ENCODE measurements at regions not wholly inside any gene's neighbourhood (a gene's known extent, or its start where the extent isn't known, plus 50 kb on each side); places are given as distances from the start of the nearest gene placed in this dataset.
"Not testable (repeated sequence)": the region's sequence is repeated elsewhere in the genome, so short reads cannot be mapped to it uniquely, and the experiment has no call there.

- not testable (repeated sequence) for H3K27me3 ChIP-seq (ENCODE audit: control insufficient read depth, insufficient read depth, low read length); H3K4me3 ChIP-seq (ENCODE audit: low read depth, low read length); H3K36me3 ChIP-seq (ENCODE audit: control insufficient read depth, insufficient read depth, low read length); H3K27ac ChIP-seq (ENCODE audit: low read depth, low read length); H3K4me1 ChIP-seq (ENCODE audit: control insufficient read depth, insufficient read depth, low read length); DNase-seq (ENCODE audit: low read depth in 4 of 6, low spot score in 6 of 6); H3K9me3 ChIP-seq (ENCODE audit: control insufficient read depth, insufficient read depth, low read length)
- whole genome bisulfite sequencing (ENCODE audit: insufficient coverage), result 80% methylated on average over 1 of the region's 8 CpGs
These were observed 205.2 kb upstream of the PLGLB2 start for GRCh38 chr2:87542599-87543174.

DNA sequence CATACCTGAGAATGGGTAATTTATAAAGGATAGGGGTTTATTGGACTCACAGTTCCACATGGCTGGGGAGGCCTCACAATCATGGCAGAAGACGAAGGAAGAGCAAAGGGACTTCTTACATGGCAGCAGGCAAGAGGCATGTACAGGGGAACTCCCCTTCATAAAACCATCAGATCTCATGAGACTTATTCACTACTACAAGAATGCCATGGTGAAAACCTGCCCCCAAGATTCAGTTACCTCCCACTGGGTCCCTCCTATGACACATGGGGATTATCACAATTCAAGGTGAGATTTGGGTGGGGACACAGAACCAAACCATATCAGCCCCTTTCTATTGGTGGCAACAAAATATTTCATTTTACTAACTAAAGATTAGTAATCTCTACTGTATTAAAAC, 204.1 kb upstream of the PLGLB2 start:
- H3K9me3 ChIP-seq (ENCODE audit: control insufficient read depth, insufficient read depth, low read length); DNase-seq (ENCODE audit: low read depth in 4 of 6, low spot score in 6 of 6); H3K27me3 ChIP-seq (ENCODE audit: control insufficient read depth, insufficient read depth, low read length); H3K4me3 ChIP-seq (ENCODE audit: low read depth, low read length); H3K27ac ChIP-seq (ENCODE audit: low read depth, low read length); H3K4me1 ChIP-seq (ENCODE audit: control insufficient read depth, insufficient read depth, low read length); H3K36me3 ChIP-seq (ENCODE audit: control insufficient read depth, insufficient read depth, low read length): not testable (repeated sequence)
- WGBS (ENCODE audit: insufficient coverage), result no CpG with 5 or more reads among the region's 1 CpG

DNA sequence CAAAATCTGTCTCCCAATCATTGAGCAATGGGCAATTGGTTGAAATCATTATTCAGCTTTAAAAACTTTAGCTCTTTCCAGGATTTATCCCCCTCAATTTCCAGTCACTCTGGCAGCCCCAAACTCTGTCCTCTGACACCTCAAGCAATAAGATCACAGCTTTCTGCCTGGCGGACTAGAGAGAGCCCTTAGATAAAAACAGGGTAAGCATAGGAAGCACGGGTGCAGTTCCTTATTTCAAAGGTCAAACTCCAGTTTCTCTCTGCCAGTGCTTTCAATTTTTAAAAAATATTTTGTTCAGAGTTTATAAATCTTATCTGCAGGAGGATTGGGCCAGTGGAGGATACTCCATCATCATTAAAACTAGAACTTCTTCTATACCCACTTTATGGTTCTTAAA, 200.8 kb upstream of the PLGLB2 start:
- not testable (repeated sequence) for H3K27ac ChIP-seq (ENCODE audit: low read depth, low read length); H3K9me3 ChIP-seq (ENCODE audit: control insufficient read depth, insufficient read depth, low read length); H3K4me3 ChIP-seq (ENCODE audit: low read depth, low read length); H3K36me3 ChIP-seq (ENCODE audit: control insufficient read depth, insufficient read depth, low read length); H3K27me3 ChIP-seq (ENCODE audit: control insufficient read depth, insufficient read depth, low read length); H3K4me1 ChIP-seq (ENCODE audit: control insufficient read depth, insufficient read depth, low read length); DNase-seq (ENCODE audit: low read depth in 4 of 6, low spot score in 6 of 6)
- WGBS (ENCODE audit: insufficient coverage), result no CpG with 5 or more reads among the region's 2 CpGs

GRCh38 chr2:87547966-87548365, 199.9 kb upstream of the PLGLB2 start:
- H3K36me3 ChIP-seq (ENCODE audit: control insufficient read depth, insufficient read depth, low read length); H3K4me1 ChIP-seq (ENCODE audit: control insufficient read depth, insufficient read depth, low read length); H3K9me3 ChIP-seq (ENCODE audit: control insufficient read depth, insufficient read depth, low read length); H3K4me3 ChIP-seq (ENCODE audit: low read depth, low read length); DNase-seq (ENCODE audit: low read depth in 4 of 6, low spot score in 6 of 6); H3K27ac ChIP-seq (ENCODE audit: low read depth, low read length); H3K27me3 ChIP-seq (ENCODE audit: control insufficient read depth, insufficient read depth, low read length): not testable (repeated sequence)

- not testable (repeated sequence) for H3K9me3 ChIP-seq (ENCODE audit: control insufficient read depth, insufficient read depth, low read length); H3K36me3 ChIP-seq (ENCODE audit: control insufficient read depth, insufficient read depth, low read length); H3K27ac ChIP-seq (ENCODE audit: low read depth, low read length); H3K4me3 ChIP-seq (ENCODE audit: low read depth, low read length); H3K27me3 ChIP-seq (ENCODE audit: control insufficient read depth, insufficient read depth, low read length); H3K4me1 ChIP-seq (ENCODE audit: control insufficient read depth, insufficient read depth, low read length); DNase-seq (ENCODE audit: low read depth in 4 of 6, low spot score in 6 of 6)
- no CpG with 5 or more reads among the region's 7 CpGs for WGBS (ENCODE audit: insufficient coverage)
These were observed 199.0 kb upstream of the PLGLB2 start for GRCh38 chr2:87548681-87549536.

- not testable (repeated sequence) for H3K27ac ChIP-seq (ENCODE audit: low read depth, low read length); H3K9me3 ChIP-seq (ENCODE audit: control insufficient read depth, insufficient read depth, low read length); H3K36me3 ChIP-seq (ENCODE audit: control insufficient read depth, insufficient read depth, low read length); H3K4me3 ChIP-seq (ENCODE audit: low read depth, low read length); H3K4me1 ChIP-seq (ENCODE audit: control insufficient read depth, insufficient read depth, low read length); H3K27me3 ChIP-seq (ENCODE audit: control insufficient read depth, insufficient read depth, low read length); DNase-seq (ENCODE audit: low read depth in 4 of 6, low spot score in 6 of 6)
These were observed 198.2 kb upstream of the PLGLB2 start for GRCh38 chr2:87549561-87550202.

DNA sequence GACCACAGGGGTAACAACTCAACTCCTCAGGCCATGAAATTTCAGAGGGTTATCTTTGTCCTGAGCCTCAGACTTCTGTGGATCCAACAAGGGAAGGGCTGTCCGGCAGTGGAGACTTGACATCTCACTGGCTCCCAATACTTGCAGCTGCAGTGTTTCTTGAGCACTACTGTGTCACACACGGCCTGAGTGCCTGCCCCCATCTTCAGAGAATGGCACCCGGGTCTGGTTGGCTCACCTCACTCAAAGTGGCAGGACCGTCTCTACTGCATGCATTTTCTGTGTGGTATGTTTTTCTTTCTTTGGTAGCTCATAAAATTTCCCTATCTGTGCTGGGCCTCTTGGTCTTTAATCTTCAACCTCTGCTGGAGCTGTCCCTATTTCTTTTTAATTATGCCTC, 193.2 kb upstream of the PLGLB2 start:
- not testable (repeated sequence) for H3K4me1 ChIP-seq (ENCODE audit: control insufficient read depth, insufficient read depth, low read length); H3K4me3 ChIP-seq (ENCODE audit: low read depth, low read length); DNase-seq (ENCODE audit: low read depth in 4 of 6, low spot score in 6 of 6); H3K36me3 ChIP-seq (ENCODE audit: control insufficient read depth, insufficient read depth, low read length); H3K27me3 ChIP-seq (ENCODE audit: control insufficient read depth, insufficient read depth, low read length); H3K27ac ChIP-seq (ENCODE audit: low read depth, low read length); H3K9me3 ChIP-seq (ENCODE audit: control insufficient read depth, insufficient read depth, low read length)
- WGBS (ENCODE audit: insufficient coverage), result no CpG with 5 or more reads among the region's 4 CpGs

DNA sequence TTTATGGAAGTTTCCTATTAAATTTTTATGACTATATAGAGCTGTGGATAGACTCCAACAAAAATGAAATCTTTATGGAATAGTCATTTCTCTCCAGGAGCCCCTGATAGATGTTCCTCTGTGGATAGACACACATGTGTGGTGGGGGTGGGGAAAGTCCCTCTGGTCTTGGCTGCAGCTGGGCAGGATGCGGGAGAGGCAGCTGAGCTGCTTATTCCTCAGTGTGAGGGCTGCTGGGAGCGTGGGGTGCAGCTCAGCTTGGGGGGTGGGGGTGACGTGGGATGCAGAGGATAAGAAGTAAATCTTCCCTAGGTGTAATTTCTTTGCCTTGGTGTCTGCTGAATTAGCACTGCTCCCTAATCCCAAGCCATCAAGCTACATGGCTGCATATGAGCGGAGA, 192.8 kb upstream of the PLGLB2 start:
- WGBS (ENCODE audit: insufficient coverage), result no CpG with 5 or more reads among the region's 4 CpGs
- not testable (repeated sequence) for DNase-seq (ENCODE audit: low read depth in 4 of 6, low spot score in 6 of 6); H3K4me3 ChIP-seq (ENCODE audit: low read depth, low read length); H3K27me3 ChIP-seq (ENCODE audit: control insufficient read depth, insufficient read depth, low read length); H3K36me3 ChIP-seq (ENCODE audit: control insufficient read depth, insufficient read depth, low read length); H3K9me3 ChIP-seq (ENCODE audit: control insufficient read depth, insufficient read depth, low read length); H3K4me1 ChIP-seq (ENCODE audit: control insufficient read depth, insufficient read depth, low read length); H3K27ac ChIP-seq (ENCODE audit: low read depth, low read length)

- not testable (repeated sequence) for H3K27ac ChIP-seq (ENCODE audit: low read depth, low read length); DNase-seq (ENCODE audit: low read depth in 4 of 6, low spot score in 6 of 6)
- no CpG with 5 or more reads among the region's 5 CpGs for WGBS (ENCODE audit: insufficient coverage)
These were observed 188.9 kb upstream of the PLGLB2 start for GRCh38 chr2:87559001-87559400.

GRCh38 chr2:87559735-87560134, 188.2 kb upstream of the PLGLB2 start:
- no CpG with 5 or more reads among the region's 2 CpGs for WGBS (ENCODE audit: insufficient coverage)

More at GRCh38 chr2:87559001-87559400, 188.9 kb upstream of the PLGLB2 start:
- not testable (repeated sequence) for H3K4me1 ChIP-seq (ENCODE audit: control insufficient read depth, insufficient read depth, low read length); H3K4me3 ChIP-seq (ENCODE audit: low read depth, low read length); H3K9me3 ChIP-seq (ENCODE audit: control insufficient read depth, insufficient read depth, low read length); H3K36me3 ChIP-seq (ENCODE audit: control insufficient read depth, insufficient read depth, low read length); H3K27me3 ChIP-seq (ENCODE audit: control insufficient read depth, insufficient read depth, low read length)

More at GRCh38 chr2:87559735-87560134, 188.2 kb upstream of the PLGLB2 start:
- not testable (repeated sequence) for H3K36me3 ChIP-seq (ENCODE audit: control insufficient read depth, insufficient read depth, low read length); H3K4me1 ChIP-seq (ENCODE audit: control insufficient read depth, insufficient read depth, low read length); H3K27ac ChIP-seq (ENCODE audit: low read depth, low read length); H3K27me3 ChIP-seq (ENCODE audit: control insufficient read depth, insufficient read depth, low read length); H3K4me3 ChIP-seq (ENCODE audit: low read depth, low read length); H3K9me3 ChIP-seq (ENCODE audit: control insufficient read depth, insufficient read depth, low read length); DNase-seq (ENCODE audit: low read depth in 4 of 6, low spot score in 6 of 6)

Measured in spinal cord (tissue), 9 donors.